Muscle layer of colon (tissue), 2 donors: ENCODE measurements at regions not wholly inside any gene's neighbourhood (a gene's known extent, or its start where the extent isn't known, plus 50 kb on each side); places are given as distances from the start of the nearest gene placed in this dataset.
"Not testable (repeated sequence)": the region's sequence is repeated elsewhere in the genome, so short reads cannot be mapped to it uniquely, and the experiment has no call there.

Experiments
- H3K27ac ChIP-seq: one replicate; pipeline ENCODE4 v1.7.0; 2013; ENCODE audit warnings: low read depth, mild to moderate bottlenecking, low read length, moderate library complexity
- H3K27me3 ChIP-seq, 2 donors: one replicate each; pipeline ENCODE4 v1.7.0; 2013; ENCODE audit warnings: low read length in 2 of 2, mild to moderate bottlenecking in 2 of 2; ENCODE audit not compliant: insufficient read depth in 2 of 2, control insufficient read depth in 1 of 2
- H3K36me3 ChIP-seq: one replicate; pipeline ENCODE4 v1.7.0; 2013; ENCODE audit warnings: mild to moderate bottlenecking, low read length; ENCODE audit not compliant: insufficient read depth
- H3K4me1 ChIP-seq: one replicate; pipeline ENCODE4 v1.7.0; 2013; ENCODE audit warnings: mild to moderate bottlenecking, low read length; ENCODE audit not compliant: insufficient read depth
- H3K4me3 ChIP-seq, 2 donors: one replicate each; pipeline ENCODE4 v1.7.0; 2013; ENCODE audit warnings: low read length in 2 of 2, low read depth in 1 of 2, mild to moderate bottlenecking in 1 of 2, moderate library complexity in 1 of 2
- H3K9ac ChIP-seq: one replicate; pipeline ENCODE4 v1.7.0; 2013; ENCODE audit warnings: low read length
- H3K9me3 ChIP-seq: one replicate; pipeline ENCODE4 v1.7.0; 2013; ENCODE audit warnings: mild to moderate bottlenecking, low read length
- donor health status: abdominal sarcoma.
- donor health status: Adenocarcinoma of cecum.

DNA sequence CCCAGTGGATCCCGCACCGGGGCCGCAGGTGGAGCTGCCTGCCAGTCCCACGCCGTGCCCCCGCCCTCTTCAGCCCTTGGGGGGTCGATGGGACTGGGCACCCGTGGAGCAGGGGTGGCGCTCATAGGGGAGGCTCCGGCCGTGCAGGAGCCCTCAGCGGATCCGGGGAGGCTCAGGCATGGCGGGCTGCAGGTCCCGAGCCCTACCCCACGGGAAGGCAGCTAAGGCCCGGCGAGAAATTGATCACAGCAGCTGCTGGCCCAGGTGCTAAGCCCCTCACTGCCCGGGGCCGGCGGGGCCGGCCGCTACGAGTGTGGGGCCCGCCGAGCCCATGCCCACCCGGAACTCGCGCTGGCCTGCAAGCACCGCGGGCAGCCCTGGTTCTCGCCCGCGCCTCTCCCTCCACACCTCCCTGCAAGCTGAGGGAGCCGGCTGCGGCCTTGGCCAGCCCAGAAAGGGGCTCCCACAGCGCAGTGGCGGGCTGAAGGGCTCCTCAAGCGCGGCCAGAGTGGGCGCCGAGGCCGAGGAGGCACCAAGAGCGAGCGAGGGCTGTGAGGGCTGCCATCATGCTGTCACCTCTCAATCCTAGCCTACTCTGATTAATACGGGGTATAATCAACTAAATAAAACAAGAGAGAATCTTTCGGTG, 56.5 kb upstream of the ABHD2 start:
- not testable (repeated sequence) for H3K4me1 ChIP-seq, H3K4me3 ChIP-seq, H3K27ac ChIP-seq, H3K36me3 ChIP-seq, H3K27me3 ChIP-seq, H3K9ac ChIP-seq, H3K9me3 ChIP-seq

DNA sequence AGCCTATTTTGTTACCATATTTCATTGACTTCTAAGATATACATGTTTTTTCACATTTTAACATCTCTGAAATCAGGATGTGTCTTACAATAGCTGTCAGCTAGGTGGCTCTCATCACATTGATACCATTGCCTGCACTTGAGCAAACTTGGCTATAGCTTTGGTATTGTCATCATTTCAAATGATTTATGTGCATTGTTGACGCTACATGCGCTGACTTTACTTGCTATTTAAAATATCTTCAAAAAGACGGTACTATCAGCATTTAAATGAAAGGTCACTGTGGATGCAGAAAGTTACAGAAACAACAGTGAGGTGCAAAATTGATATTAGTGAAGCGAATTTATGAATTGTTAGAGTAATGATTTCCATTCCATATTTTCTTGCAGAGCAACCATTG, 54.0 kb upstream of the ABHD2 start:
- no peak overlapping the region for H3K27ac ChIP-seq
- H3K9ac ChIP-seq = no peak overlapping the region
- no peak overlapping the region for H3K4me3 ChIP-seq
- H3K9me3 ChIP-seq = no peaks in the 10 kb centered on the region
- H3K27me3 ChIP-seq = no peaks in the 10 kb centered on the region
- H3K4me1 ChIP-seq = no peaks in the 10 kb centered on the region
- H3K36me3 ChIP-seq = no peaks in the 10 kb centered on the region

DNA sequence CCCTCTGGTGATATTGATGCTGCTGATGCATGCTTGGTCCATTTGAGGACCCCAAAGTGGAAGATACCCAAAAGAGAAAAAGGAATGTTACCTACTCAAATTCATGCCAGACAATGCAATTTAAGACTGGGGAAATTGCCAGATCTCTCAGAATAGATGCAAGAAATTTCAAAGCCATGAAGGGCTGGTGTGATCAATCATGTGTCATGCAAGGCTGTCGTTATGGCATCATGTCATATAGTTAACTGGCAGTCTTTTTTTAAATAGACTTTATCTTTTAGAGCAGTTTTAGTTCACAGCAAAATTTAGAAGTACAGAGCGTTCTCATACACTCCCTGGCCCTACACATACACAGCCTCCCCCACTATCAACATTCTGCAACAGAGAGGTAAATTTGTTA, 53.1 kb upstream of the ABHD2 start:
- H3K27me3 ChIP-seq = no peaks in the 10 kb centered on the region
- H3K4me3 ChIP-seq = no peak overlapping the region
- H3K4me1 ChIP-seq = no peaks in the 10 kb centered on the region
- H3K9ac ChIP-seq = no peak overlapping the region
- no peaks in the 10 kb centered on the region for H3K9me3 ChIP-seq
- no peak overlapping the region for H3K27ac ChIP-seq
- no peaks in the 10 kb centered on the region for H3K36me3 ChIP-seq

DNA sequence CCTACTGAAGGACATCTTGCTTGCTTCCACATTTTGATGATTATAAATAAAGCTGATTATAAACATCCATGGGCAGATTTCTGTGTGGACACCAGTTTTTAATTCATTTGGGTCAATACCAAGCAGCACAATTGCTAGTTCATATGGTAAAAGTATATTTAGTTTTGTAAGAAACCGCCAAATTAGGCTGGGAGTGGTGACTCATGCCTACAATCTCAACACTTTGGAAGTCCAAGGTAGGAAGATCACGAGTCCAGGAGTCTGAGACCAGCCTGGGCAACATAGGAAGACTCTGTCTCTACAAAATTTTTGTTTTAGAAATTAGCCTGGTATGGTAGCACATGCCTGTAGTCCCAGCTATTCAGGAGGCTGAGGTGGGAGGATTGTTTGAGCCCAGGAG, 52.6 kb upstream of the ABHD2 start:
- no peaks in the 10 kb centered on the region for H3K36me3 ChIP-seq
- no peak overlapping the region for H3K27ac ChIP-seq
- H3K9ac ChIP-seq = no peak overlapping the region

DNA sequence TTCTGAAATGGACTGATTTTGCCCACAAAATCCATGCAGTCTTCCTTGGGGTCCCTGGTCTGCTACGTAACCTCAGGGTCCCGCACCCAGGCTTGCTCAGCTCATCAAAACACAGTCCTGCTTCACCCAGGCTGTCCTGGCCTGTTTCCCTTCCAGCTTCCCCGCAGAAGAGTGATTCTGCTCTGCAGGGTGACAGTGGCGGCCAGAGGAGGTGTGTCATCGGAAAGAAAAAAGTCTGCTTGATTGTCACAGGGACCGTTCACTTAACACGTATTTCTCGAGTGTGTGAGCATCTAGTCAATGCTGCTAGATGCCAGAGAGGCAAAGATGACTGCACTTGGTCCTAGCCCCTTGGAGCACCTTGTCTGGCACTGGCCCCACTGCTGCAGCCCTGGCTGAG, 50.1 kb upstream of the ABHD2 start:
- Histone ChIP-seq H3K27me3 (no peaks in the 10 kb centered on the region), H3K9ac (no peak overlapping the region), H3K4me3 (no peak overlapping the region), H3K4me1 (peaks cover 6% of the 10 kb centered on the region), H3K27ac (no peak overlapping the region), H3K36me3 (no peaks in the 10 kb centered on the region), H3K9me3 (no peaks in the 10 kb centered on the region)

More for the DNA sequence above, 52.6 kb upstream of the ABHD2 start:
- peaks cover 2% of the 10 kb centered on the region for H3K4me1 ChIP-seq
- no peak overlapping the region for H3K4me3 ChIP-seq
- no peaks in the 10 kb centered on the region for H3K27me3 ChIP-seq
- no peaks in the 10 kb centered on the region for H3K9me3 ChIP-seq
